Embryonic facial prominence (tissue), 1 donor: ENCODE measurements at regions not wholly inside any gene's neighbourhood (a gene's known extent, or its start where the extent isn't known, plus 50 kb on each side); places are given as distances from the start of the nearest gene placed in this dataset.

ENCODE experiments used
- DNase-seq: peaks from one replicate; pipeline ENCODE4 v3.0.0-alpha.2; 2016; ENCODE audit errors: extremely low spot score

- DNase-seq = no peak
Observed at GRCh38 chr6:146886587-146887446, 288.0 kb downstream of the ADGB start.

GRCh38 chr6:146887447-146888077 is 288.8 kb downstream of the ADGB start:
- no peak for DNase-seq

- no peak for DNase-seq
Observed at GRCh38 chr6:146889303-146889702, 290.5 kb downstream of the ADGB start.

GRCh38 chr6:146890172-146890571 is 291.4 kb downstream of the ADGB start:
- no peak for DNase-seq

GRCh38 chr6:146890644-146891434 is 292.1 kb downstream of the ADGB start:
- no peak for DNase-seq

- no peak for DNase-seq
Observed at GRCh38 chr6:146891615-146892265, 293.0 kb downstream of the ADGB start.

GRCh38 chr6:146892283-146892612 is 293.5 kb downstream of the ADGB start:
- DNase-seq = no peak

GRCh38 chr6:146892613-146893401 is 294.0 kb downstream of the ADGB start:
- no peak for DNase-seq

- DNase-seq = no peak
Observed at GRCh38 chr6:146893690-146894089, 294.9 kb downstream of the ADGB start.

GRCh38 chr6:146894624-146895023 is 295.9 kb downstream of the ADGB start:
- no peak for DNase-seq

- DNase-seq = no peak
Observed at GRCh38 chr6:146895101-146895771, 296.5 kb downstream of the ADGB start.

- no peak for DNase-seq
Observed at GRCh38 chr6:146895772-146896061, 296.9 kb downstream of the ADGB start.

GRCh38 chr6:146896062-146896813 is 297.5 kb downstream of the ADGB start:
- no peak for DNase-seq

- DNase-seq = no peak
Observed at GRCh38 chr6:146896960-146897701, 298.4 kb downstream of the ADGB start.

- DNase-seq = no peak
Observed at GRCh38 chr6:146898069-146898887, 299.5 kb downstream of the ADGB start.

GRCh38 chr6:146898888-146899227 is 300.1 kb downstream of the ADGB start:
- no peak for DNase-seq

- DNase-seq = no peak
Observed at GRCh38 chr6:146901940-146902816, 302.0 kb upstream of the STXBP5 start.

GRCh38 chr6:146902846-146903245 is 301.4 kb upstream of the STXBP5 start:
- no peak for DNase-seq
